CD4-positive, alpha-beta T cell (primary cell): ENCODE measurements at regions not wholly inside any gene's neighbourhood (a gene's known extent, or its start where the extent isn't known, plus 50 kb on each side); places are given as distances from the start of the nearest gene placed in this dataset.

Source experiments
- ATAC-seq: fragments of 200-7000 bp; cut with Tn5 transposase; one replicate; pipeline ENCODE4 v1.10.0; 2022; ENCODE audit warnings: mild to moderate bottlenecking; ENCODE audit not compliant: poor library complexity
- CTCF ChIA-PET: fragments of 350-600 bp; sonication (Branson Sonifier 250); formaldehyde crosslinking; loops from one replicate; lab custom pipeline; 2021; ENCODE audit warnings: antibody characterized with exemption, inconsistent platforms; lab: Charles Lee
- POLR2A ChIA-PET: fragments of 350-600 bp; sonication (Branson Sonifier 250); formaldehyde crosslinking; loops from one replicate; lab custom pipeline; 2021; ENCODE audit warnings: antibody characterized with exemption, inconsistent platforms; lab: Charles Lee
- DNase-seq, 14 experiments: peaks; one replicate each; pipeline ENCODE4 v3.0.0-alpha.2; 2013 to 2020; ENCODE audit warnings: mixed read lengths in 2 of 14
- H3K27ac ChIP-seq, 2 donors: one replicate each; pipeline versions ENCODE4 v1.5.1 to v1.7.0; 2013; ENCODE audit warnings: low read length in 2 of 2, low read depth in 1 of 2, mild to moderate bottlenecking in 1 of 2
- H3K27me3 ChIP-seq, 2 experiments: 1 replicate in 1 of 2; 2 replicates in 1 of 2; pipeline versions ENCODE4 v1.6.1 to v1.7.0; 2013; ENCODE audit warnings: low read length in 2 of 2, control low read depth in 1 of 2, mild to moderate bottlenecking in 1 of 2, moderate library complexity in 1 of 2; ENCODE audit not compliant: insufficient read depth in 2 of 2, control insufficient read depth in 1 of 2
- H3K36me3 ChIP-seq: one replicate; pipeline ENCODE4 v1.6.1; 2013; ENCODE audit warnings: low read length, control low read depth; ENCODE audit not compliant: insufficient read depth
- H3K4me1 ChIP-seq: one replicate; pipeline ENCODE4 v1.6.1; 2013; ENCODE audit warnings: low read length, control low read depth; ENCODE audit not compliant: insufficient read depth
- H3K4me3 ChIP-seq: one replicate; pipeline ENCODE4 v1.5.1; 2013; ENCODE audit warnings: mild to moderate bottlenecking, low read length, moderate library complexity
- H3K9me3 ChIP-seq, 2 experiments: 1 replicate in 1 of 2; 2 replicates in 1 of 2; pipeline versions ENCODE4 v1.6.1 to v1.7.0; 2013; ENCODE audit warnings: low read length in 2 of 2, mild to moderate bottlenecking in 2 of 2, control low read depth in 1 of 2, moderate library complexity in 1 of 2; ENCODE audit not compliant: control insufficient read depth in 1 of 2, insufficient read depth in 1 of 2
- H3K27ac Mint-ChIP-seq: one replicate; pipeline ENCODE4 v1.8.0; 2020; ENCODE audit warnings: mixed read lengths
- H3K27me3 Mint-ChIP-seq: one replicate; pipeline ENCODE4 v1.8.0; 2021; ENCODE audit warnings: mixed read lengths
- H3K36me3 Mint-ChIP-seq: one replicate; pipeline ENCODE4 v1.8.0; 2021; ENCODE audit warnings: low read depth, mixed read lengths
- H3K4me1 Mint-ChIP-seq: one replicate; pipeline ENCODE4 v1.8.0; 2021; ENCODE audit warnings: low read depth, mixed read lengths
- H3K4me3 Mint-ChIP-seq: one replicate; pipeline ENCODE4 v1.8.0; 2020; ENCODE audit warnings: mild to moderate bottlenecking, mixed read lengths
- H3K9me3 Mint-ChIP-seq: one replicate; pipeline ENCODE4 v1.8.0; 2020; ENCODE audit warnings: mixed read lengths
- CTCF ChIP-seq: fragments of 200-600 bp; IDR thresholded peaks from one replicate; pipeline ENCODE4 v1.8.0; 2022; ENCODE audit warnings: antibody characterized with exemption, mild to moderate bottlenecking
- intact Hi-C, 2 experiments: fragments of 100-400 bp; cut with DNase I in 1 of 2; cut with micrococcal nuclease in 1 of 2; formaldehyde crosslinking; loops; one replicate each; pipeline versions ENCODE4 v1.15.1 to v1.9.0; 2023 to 2025; cut with DNase I, micrococcal nuclease

DNA sequence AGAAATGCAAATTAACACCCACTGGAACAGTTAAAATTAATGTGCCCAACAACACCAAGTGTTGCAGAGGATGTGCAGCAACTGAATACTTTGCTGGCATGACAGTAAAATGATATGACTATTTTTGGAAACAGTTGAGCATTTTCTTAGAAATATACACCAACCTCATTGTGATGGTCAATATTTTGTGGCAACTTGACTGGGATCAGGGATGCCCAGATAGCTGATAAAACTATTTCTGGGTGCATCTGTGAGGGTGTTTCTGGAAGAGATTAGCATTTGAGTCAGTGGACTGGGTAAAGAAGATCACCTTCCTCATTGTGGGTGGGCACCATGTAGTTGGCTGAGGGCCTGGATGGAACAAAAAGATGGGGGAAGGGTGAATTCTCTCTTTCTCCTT is 57.9 kb downstream of the RPLP1 start:
- CTCF ChIA-PET = no interaction called here
- Mint-ChIP-seq H3K36me3 (no peaks in the 10 kb centered on the region), H3K27ac (no peak overlapping the region), H3K9me3 (peaks cover 3% of the 10 kb centered on the region), H3K27me3 (peaks cover 23% of the 10 kb centered on the region), H3K4me1 (no peaks in the 10 kb centered on the region), H3K4me3 (no peak overlapping the region)
- DNase-seq = no peak
- H3K27me3 ChIP-seq = no peaks in the 10 kb centered on the region
- no peak overlapping the region for H3K4me3 ChIP-seq
- H3K36me3 ChIP-seq = no peaks in the 10 kb centered on the region
- POLR2A ChIA-PET = no interaction called here
- H3K27ac ChIP-seq = no peak overlapping the region
- TF ChIP-seq CTCF = no peak
- no peaks in the 10 kb centered on the region for H3K4me1 ChIP-seq
- no peak for ATAC-seq
- no peaks in the 10 kb centered on the region for H3K9me3 ChIP-seq
- intact Hi-C loops = no loop called here

- ChIA-PET POLR2A (no interaction called here), CTCF (no interaction called here)
- Mint-ChIP-seq H3K4me3 (no peak overlapping the region), H3K4me1 (no peaks in the 10 kb centered on the region), H3K36me3 (no peaks in the 10 kb centered on the region), H3K9me3 (peaks cover 3% of the 10 kb centered on the region), H3K27ac (no peak overlapping the region), H3K27me3 (peaks cover 23% of the 10 kb centered on the region)
- H3K4me3 ChIP-seq = no peak overlapping the region
- intact Hi-C loops = no loop called here
- H3K27me3 ChIP-seq = no peaks in the 10 kb centered on the region
- H3K27ac ChIP-seq = no peak overlapping the region
- H3K4me1 ChIP-seq = no peaks in the 10 kb centered on the region
- no peak for ATAC-seq
- no peaks in the 10 kb centered on the region for H3K36me3 ChIP-seq
- H3K9me3 ChIP-seq = no peaks in the 10 kb centered on the region
- TF ChIP-seq CTCF = no peak
- DNase-seq = no peak
These were observed 58.4 kb downstream of the RPLP1 start for GRCh38 chr15:69511015-69511414.

DNA sequence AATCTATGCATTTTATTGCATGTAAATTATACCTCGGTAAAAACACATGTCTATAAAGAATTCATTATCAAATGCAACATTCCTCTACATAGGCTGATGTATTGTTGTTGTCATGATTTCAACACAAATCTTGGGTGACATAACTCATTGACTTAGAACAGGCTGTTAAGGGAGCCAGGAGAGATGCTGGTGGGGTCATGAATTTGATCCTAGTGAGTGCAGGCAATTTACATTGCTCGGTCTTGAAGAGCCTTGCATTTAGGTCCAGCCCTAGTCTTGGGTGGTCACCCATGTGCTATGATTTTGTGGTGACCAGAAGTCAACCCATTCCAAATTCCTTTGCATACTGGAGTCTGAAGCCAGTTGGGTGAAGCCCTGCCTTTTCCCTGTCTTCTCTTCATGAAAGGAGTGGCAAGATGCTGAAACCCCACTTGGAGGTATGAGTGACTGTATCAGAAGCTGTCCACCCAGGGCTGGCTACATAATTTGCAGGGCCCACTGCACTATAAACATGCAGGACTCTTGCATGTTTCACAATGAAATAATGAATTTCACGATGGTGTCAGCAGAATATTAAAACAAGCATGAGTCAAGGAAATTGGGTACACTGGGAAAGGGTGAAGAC is 59.2 kb downstream of the RPLP1 start:
- peaks cover 3% of the 10 kb centered on the region for H3K9me3 Mint-ChIP-seq

More for the DNA sequence above, 59.2 kb downstream of the RPLP1 start:
- TF ChIP-seq CTCF = no peak
- Histone ChIP-seq H3K36me3 (no peaks in the 10 kb centered on the region), H3K9me3 (no peaks in the 10 kb centered on the region), H3K4me3 (no peak overlapping the region), H3K27me3 (no peaks in the 10 kb centered on the region), H3K4me1 (no peaks in the 10 kb centered on the region), H3K27ac (no peak overlapping the region)
- POLR2A ChIA-PET = no interaction called here
- CTCF ChIA-PET = no interaction called here
- DNase-seq (no peak), ATAC-seq (no peak)
- H3K4me3 Mint-ChIP-seq = no peak overlapping the region
- peaks cover 24% of the 10 kb centered on the region for H3K27me3 Mint-ChIP-seq
- H3K36me3 Mint-ChIP-seq = no peaks in the 10 kb centered on the region
- H3K4me1 Mint-ChIP-seq = no peaks in the 10 kb centered on the region
- intact Hi-C loops = no loop called here
- no peak overlapping the region for H3K27ac Mint-ChIP-seq
